HuH-7.5 (cell line): ENCODE measurements at regions not wholly inside any gene's neighbourhood (a gene's known extent, or its start where the extent isn't known, plus 50 kb on each side); places are given as distances from the start of the nearest gene placed in this dataset.

Source experiments
- DNase-seq: peaks from one replicate; pipeline ENCODE4 v3.0.0; 2011; ENCODE audit warnings: low spot score

GRCh38 chrX:109312757-109313156 is 169.1 kb downstream of the GUCY2F start:
- DNase-seq = no peak

- DNase-seq = no peak
Observed at GRCh38 chrX:109310031-109310430, 171.9 kb downstream of the GUCY2F start.

GRCh38 chrX:109301177-109301576 is 180.7 kb downstream of the GUCY2F start:
- no peak for DNase-seq

GRCh38 chrX:109300415-109300814 is 181.5 kb downstream of the GUCY2F start:
- DNase-seq = no peak

- DNase-seq = no peak
Observed at GRCh38 chrX:109299091-109299490, 182.8 kb downstream of the GUCY2F start.

- no peak for DNase-seq
Observed at GRCh38 chrX:109294097-109294814, 187.6 kb downstream of the GUCY2F start.

GRCh38 chrX:109283870-109284269 is 198.0 kb downstream of the GUCY2F start:
- DNase-seq = no peak

- no peak for DNase-seq
Observed at GRCh38 chrX:109281483-109282275, 200.2 kb downstream of the GUCY2F start.

GRCh38 chrX:109274806-109275205 is 207.1 kb downstream of the GUCY2F start:
- DNase-seq = no peak

GRCh38 chrX:109270580-109271484 is 211.1 kb downstream of the GUCY2F start:
- no peak for DNase-seq

GRCh38 chrX:109268340-109268739 is 213.5 kb downstream of the GUCY2F start:
- DNase-seq = no peak

GRCh38 chrX:109266034-109266433 is 215.9 kb downstream of the GUCY2F start:
- no peak for DNase-seq

GRCh38 chrX:109264878-109265277 is 217.0 kb downstream of the GUCY2F start:
- DNase-seq = no peak

GRCh38 chrX:109261279-109261678 is 220.6 kb downstream of the GUCY2F start:
- DNase-seq = no peak

- DNase-seq = no peak
Observed at GRCh38 chrX:109252789-109253188, 229.1 kb downstream of the GUCY2F start.

- no peak for DNase-seq
Observed at GRCh38 chrX:109218761-109219160, 263.1 kb downstream of the GUCY2F start.

- DNase-seq = no peak
Observed at GRCh38 chrX:109199726-109200125, 282.2 kb downstream of the GUCY2F start.

- DNase-seq = no peak
Observed at GRCh38 chrX:109190542-109190941, 291.3 kb downstream of the GUCY2F start.

GRCh38 chrX:109187473-109188168 is 294.3 kb downstream of the GUCY2F start:
- DNase-seq = no peak

GRCh38 chrX:109186939-109187338 is 294.9 kb downstream of the GUCY2F start:
- DNase-seq = no peak

- DNase-seq = no peak
Observed at GRCh38 chrX:109184506-109185139, 297.3 kb downstream of the GUCY2F start.
